Epithelial cell of esophagus (primary cell): ENCODE measurements at regions not wholly inside any gene's neighbourhood (a gene's known extent, or its start where the extent isn't known, plus 50 kb on each side); places are given as distances from the start of the nearest gene placed in this dataset.

ENCODE experiments used
- DNase-seq: peaks from one replicate; pipeline ENCODE4 v3.0.0; 2010; ENCODE audit warnings: low read depth
- H3K4me3 ChIP-seq: 2 replicates; pipeline ENCODE4 v1.5.1; 2011; ENCODE audit warnings: mild to moderate bottlenecking, low read length, control low read depth
- CTCF ChIP-seq: IDR thresholded peaks from 2 replicates; pipeline ENCODE4 v1.5.1; 2011; ENCODE audit warnings: low read depth, mild to moderate bottlenecking, low read length, control low read depth, inconsistent platforms; ENCODE audit not compliant: insufficient read depth; ENCODE audit errors: missing control alignments

DNA sequence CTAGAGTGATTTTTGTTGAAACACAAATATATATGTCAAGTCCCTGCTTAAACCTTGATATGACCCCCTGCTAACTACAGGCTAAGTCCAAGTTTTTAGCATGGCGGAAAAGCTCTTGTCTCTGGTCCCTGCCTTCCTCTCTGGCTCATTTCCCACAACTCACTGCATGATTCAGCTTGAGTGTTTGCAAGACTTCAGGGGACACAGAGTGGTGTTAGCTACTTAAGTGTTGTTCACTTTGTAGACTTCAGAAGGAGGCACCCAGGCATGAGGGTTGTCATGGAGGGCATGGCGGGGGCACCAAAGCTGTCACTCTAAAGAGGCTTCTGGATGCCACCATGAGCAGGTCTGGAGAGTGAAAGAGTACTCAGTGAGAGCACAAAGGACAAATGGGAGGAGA, 362.4 kb upstream of the ACTBL2 start:
- TF ChIP-seq CTCF = no peak
- no peak overlapping the region for H3K4me3 ChIP-seq
- DNase-seq = peak; percentile 32

GRCh38 chr5:57844410-57844809, 361.8 kb upstream of the ACTBL2 start:
- TF ChIP-seq CTCF = no peak
- no peak for DNase-seq
- no peak overlapping the region for H3K4me3 ChIP-seq

DNA sequence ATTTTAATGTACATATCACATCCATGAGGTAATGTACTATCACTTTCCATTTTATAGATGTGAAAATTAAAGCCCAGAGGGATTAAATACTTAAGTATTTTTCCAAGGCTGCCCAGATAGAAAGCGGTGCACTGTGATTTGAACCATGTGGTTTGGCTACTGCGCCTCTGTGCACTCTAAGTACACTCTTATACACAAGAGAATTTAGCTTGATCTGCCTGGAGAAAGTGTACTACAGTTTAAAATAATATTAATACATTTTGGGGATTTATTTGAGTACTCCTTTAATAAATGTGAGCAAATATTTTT, 360.4 kb upstream of the ACTBL2 start:
- DNase-seq = no peak
- no peak overlapping the region for H3K4me3 ChIP-seq
- no peak for TF ChIP-seq CTCF

DNA sequence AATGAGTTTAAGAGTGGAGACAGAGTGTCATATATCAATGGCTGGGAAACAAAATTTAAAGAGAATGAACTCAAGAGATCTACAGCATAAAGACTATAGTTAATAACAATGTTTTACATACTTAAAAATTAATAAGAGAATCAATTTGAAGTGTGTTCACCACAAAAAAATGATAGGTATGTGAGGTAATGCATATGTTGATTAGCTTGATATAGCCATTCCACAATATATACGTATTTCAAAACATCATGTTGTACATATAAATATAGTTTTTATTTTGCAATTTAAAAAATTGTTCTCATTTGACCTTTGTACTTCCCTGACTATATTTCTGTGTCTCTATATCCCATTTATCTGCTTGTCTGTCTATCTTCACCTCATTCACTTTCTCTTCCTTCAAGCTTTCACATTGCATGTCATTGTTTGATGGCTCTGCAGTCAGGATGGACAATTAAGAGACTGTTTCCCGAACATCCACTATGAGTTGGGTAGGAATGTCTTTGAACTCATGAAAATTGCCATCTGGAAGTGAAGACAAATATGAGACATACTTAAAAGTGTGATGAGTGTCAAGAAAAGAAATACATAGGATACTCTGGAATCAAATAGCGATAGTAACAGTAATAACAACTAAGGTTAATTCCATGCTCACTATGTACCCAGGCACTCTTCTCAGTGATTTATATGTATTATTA, 359.9 kb upstream of the ACTBL2 start:
- no peak for TF ChIP-seq CTCF
- no peak overlapping the region for H3K4me3 ChIP-seq
- peak; percentile 41 for DNase-seq

DNA sequence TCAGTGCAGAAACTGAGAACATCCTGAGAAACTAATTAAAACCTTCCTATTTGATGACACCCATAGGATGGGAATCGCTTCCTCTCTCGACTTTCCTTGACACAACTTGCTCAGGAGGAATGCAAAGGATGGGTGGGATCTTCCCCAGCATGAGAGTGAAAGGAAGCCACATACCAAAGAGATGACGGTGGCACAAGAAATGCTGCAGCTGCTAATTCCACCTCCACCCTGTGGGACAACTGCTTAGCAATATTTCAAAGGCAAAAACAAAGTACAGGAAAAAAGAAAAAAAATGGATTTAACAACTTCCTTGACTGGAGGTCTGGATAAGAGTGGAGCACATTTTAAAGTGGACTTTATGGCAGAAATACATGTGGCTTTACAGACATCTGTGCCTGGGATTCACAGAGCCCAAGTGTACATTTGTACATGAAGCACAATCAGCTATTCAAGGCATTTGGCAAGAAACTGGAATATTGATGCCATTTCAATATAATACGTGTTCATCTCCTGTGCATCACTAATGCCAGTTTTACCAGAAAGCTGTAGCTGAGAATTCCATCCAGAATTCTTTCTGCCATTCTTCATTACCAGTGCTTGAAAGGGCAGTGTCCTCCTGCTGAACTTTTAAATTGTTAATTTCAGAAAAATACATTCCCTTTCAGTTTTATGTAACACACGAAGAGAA, 359.2 kb upstream of the ACTBL2 start:
- TF ChIP-seq CTCF = no peak
- DNase-seq = peak; percentile 100
- no peak overlapping the region for H3K4me3 ChIP-seq

DNA sequence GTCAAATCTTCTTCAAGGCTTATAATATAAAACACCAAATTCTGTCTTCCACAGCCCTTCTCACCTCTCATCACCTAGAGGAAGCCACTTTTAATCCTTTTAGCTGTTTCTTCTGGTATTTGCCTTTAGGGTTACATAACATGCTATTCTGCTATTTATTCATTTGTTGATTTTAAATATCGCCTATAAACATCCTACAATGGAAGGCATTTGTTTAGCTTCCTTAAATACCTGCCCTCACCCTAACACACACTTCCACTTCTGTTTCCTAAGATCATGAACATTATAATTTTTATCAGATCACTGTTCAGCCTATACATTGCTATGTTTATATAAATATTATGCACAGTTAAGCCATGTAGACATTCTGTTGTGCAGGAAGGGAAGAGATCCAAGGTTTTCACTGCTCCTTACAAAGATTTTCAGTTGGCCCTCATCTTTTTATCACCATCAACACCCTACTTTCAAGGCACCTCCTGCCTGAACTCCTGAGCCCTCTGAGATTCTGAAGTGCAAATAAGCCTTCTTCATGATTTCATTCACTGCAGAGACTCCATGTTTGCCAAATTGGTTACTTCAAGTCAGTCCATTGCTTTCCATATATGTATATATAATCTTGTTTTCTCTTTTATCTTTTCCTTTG, 356.9 kb upstream of the ACTBL2 start:
- no peak overlapping the region for H3K4me3 ChIP-seq
- no peak for TF ChIP-seq CTCF
- no peak for DNase-seq
